GM13977 (cell line): ENCODE measurements at regions not wholly inside any gene's neighbourhood (a gene's known extent, or its start where the extent isn't known, plus 50 kb on each side); places are given as distances from the start of the nearest gene placed in this dataset.

Source experiments
- DNase-seq: peaks from one replicate; pipeline ENCODE4 v3.0.0; 2012; ENCODE audit warnings: low spot score
- in situ Hi-C: fragments of 300-500 bp; cut with MboI; formaldehyde crosslinking; loops from one replicate; pipeline ENCODE4 v1.12.0; 2022; ENCODE audit warnings: low sequenced_read_pairs, low pct_unique_long_range_greater_than_20kb, mixed read lengths, inconsistent platforms; ENCODE audit not compliant: unreplicated experiment
- TF ChIP-seq, protein P1 (sequence below): IDR thresholded peaks from 2 replicates; pipeline ENCODE4 v1.5.1; 2012; ENCODE audit warnings: mild to moderate bottlenecking, control low read depth; ENCODE audit not compliant: insufficient read depth; ENCODE audit errors: extremely low read depth, missing control alignments

DNA sequence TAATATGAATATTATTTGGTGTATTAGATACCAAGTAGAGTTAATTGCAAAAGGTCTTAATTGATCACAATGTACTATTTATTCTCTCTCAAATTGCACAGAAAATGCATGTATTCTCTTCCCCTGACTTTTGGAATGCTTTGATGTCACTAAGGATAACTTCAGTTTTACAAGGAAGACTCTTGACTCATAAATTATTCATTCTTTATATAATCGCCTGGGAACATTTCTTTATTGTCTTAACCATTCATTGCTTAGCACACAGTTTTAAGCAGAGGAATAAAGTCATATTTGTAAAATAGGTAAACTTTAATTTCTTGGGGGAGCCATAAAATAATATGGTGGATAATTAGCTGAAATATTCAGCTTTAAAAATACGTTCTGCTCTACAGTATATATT lies 306.0 kb upstream of the TMEM229A start:
- TF ChIP-seq, protein P1, sequence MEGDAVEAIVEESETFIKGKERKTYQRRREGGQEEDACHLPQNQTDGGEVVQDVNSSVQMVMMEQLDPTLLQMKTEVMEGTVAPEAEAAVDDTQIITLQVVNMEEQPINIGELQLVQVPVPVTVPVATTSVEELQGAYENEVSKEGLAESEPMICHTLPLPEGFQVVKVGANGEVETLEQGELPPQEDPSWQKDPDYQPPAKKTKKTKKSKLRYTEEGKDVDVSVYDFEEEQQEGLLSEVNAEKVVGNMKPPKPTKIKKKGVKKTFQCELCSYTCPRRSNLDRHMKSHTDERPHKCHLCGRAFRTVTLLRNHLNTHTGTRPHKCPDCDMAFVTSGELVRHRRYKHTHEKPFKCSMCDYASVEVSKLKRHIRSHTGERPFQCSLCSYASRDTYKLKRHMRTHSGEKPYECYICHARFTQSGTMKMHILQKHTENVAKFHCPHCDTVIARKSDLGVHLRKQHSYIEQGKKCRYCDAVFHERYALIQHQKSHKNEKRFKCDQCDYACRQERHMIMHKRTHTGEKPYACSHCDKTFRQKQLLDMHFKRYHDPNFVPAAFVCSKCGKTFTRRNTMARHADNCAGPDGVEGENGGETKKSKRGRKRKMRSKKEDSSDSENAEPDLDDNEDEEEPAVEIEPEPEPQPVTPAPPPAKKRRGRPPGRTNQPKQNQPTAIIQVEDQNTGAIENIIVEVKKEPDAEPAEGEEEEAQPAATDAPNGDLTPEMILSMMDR, result no peak
- DNase-seq, result no peak
- in situ Hi-C loops, result no loop called here

DNA sequence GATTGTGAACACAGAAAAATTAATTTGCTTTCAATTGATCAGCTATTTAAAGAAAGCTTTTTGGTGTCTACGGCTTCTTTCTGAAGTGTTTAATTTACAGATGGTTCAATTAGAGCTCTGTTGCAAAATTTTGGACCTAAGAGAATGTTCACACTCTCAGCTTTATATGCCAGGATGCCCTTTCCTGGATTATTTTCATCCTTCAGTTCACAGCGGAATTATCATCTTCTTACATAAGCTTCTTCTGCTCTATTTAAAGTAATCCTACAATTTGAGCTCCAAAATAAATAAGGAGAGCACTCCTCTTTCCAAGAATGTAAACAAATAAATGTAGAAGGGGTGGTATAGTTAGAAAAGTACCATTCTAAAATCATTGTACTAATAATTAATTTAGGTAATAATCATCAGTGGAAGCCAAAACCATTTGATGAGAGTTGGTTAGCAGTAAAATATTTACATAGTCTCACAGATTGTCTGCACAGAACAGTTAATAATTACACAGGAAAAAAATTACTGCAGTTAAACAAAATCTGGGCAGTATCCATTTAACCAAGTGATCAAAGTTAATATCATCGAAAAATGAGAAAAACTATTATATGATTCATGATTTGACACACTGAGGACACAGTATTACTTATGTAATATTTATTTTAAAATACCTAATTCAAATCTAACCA lies 298.0 kb upstream of the TMEM229A start:
- DNase-seq, result no peak
- in situ Hi-C loops, result no loop called here
- TF ChIP-seq, protein P1, result no peak

DNA sequence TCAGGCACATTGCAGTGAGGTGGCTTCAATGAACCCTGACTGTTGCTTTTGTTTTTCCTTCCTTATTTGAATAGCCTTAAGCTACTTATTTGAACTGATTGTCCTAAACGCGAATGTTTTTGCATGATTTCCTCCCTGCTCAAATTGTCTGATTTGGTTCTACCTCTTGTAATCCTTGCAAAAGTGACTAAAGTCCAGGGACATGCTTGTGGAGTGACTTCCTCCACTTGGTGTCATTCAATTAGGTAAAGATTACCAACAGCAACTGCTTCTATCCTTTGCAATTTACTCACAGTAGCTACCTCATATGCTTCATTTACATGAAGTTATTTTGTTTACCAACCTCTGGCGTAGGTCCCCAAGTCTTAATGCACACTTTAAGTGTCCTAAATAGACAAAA lies 295.9 kb upstream of the TMEM229A start:
- DNase-seq, result no peak
- TF ChIP-seq, protein P1, result no peak
- in situ Hi-C loops, result no loop called here

DNA sequence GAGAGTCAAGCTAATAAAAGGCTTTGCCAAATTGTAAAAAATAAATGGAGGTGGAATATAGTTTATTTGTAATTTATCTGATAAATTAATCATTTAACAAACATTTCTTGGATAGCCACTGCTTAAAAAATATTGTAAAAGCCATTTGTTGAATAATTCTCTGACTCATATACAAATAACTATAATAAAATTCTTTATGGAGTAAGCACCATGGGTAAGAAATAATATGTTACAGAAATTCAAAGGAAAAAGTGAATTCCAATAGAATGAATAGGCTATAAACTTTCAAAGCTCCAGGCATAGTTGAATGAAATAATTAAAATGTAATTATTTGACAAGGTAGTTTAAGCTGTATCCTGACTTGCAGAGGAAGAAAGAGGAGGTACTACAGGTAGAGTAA lies 291.4 kb upstream of the TMEM229A start:
- TF ChIP-seq, protein P1, result no peak
- in situ Hi-C loops, result no loop called here
- DNase-seq, result no peak

DNA sequence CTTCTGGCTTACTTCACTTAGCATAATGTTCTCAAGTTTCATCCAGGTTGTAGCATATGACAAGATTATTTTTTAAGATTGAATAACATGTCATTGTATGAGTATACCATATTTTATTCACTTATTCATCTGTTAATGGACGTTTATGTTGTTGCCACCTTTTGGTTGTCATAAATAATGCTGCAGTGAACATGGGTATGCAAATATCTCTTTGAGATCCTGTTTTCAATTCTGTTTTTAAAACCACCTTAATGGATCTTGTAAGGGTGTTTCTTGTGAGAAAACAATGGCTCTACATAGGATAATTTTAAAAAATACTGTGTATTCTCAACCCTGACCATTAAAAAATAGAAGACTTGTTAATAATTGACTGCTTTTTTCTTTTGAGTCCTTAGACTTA lies 290.7 kb upstream of the TMEM229A start:
- in situ Hi-C loops, result no loop called here
- no peak for DNase-seq

DNA sequence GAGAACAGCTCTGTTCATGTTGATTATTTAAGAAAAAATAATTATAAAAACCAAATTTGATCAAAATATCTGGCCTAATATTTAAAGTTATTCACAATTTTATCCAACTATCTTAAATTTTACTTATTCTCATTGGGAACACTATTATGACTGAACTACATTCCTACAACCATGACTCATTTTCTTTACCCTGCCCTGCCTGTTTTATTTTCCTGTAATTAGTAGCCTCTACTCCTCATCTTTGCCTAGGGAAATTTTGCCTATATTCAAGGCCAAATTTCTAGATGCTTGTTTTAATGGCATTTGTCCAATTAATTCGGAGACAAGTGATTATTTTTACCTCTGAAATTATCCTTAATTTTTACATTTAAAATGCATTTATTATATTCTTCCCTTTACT lies 289.7 kb upstream of the TMEM229A start:
- in situ Hi-C loops, result no loop called here
- DNase-seq, result no peak
- TF ChIP-seq, protein P1, result no peak

More for the DNA sequence above, 290.7 kb upstream of the TMEM229A start:
- TF ChIP-seq, protein P1, result no peak
